Upper lobe of right lung (tissue), 1 donor: ENCODE measurements at regions not wholly inside any gene's neighbourhood (a gene's known extent, or its start where the extent isn't known, plus 50 kb on each side); places are given as distances from the start of the nearest gene placed in this dataset.

Source experiments
- ATAC-seq: fragments of 200-7000 bp; cut with Tn5 transposase; one replicate; pipeline ENCODE4 v1.9.1; 2020; ENCODE audit warnings: mild to moderate bottlenecking, moderate library complexity
- DNase-seq: peaks from one replicate; pipeline ENCODE4 v3.0.0-alpha.2; 2020
- H3K27ac ChIP-seq: fragments of 200-600 bp; one replicate; pipeline ENCODE4 v1.8.0; 2022
- H3K27me3 ChIP-seq: fragments of 200-600 bp; one replicate; pipeline ENCODE4 v1.8.0; 2022; ENCODE audit warnings: mild to moderate bottlenecking
- H3K36me3 ChIP-seq: fragments of 200-600 bp; one replicate; pipeline ENCODE4 v1.8.0; 2022
- H3K4me1 ChIP-seq: fragments of 200-600 bp; one replicate; pipeline ENCODE4 v1.8.0; 2022
- H3K4me3 ChIP-seq: fragments of 200-600 bp; one replicate; pipeline ENCODE4 v1.8.0; 2022; ENCODE audit warnings: mild to moderate bottlenecking
- H3K9me3 ChIP-seq: fragments of 200-600 bp; one replicate; pipeline ENCODE4 v1.8.0; 2022
- intact Hi-C: fragments of 100-400 bp; cut with DNase I; formaldehyde crosslinking; loops from one replicate; pipeline ENCODE4 v1.11.0; 2022
- TF ChIP-seq, protein P1 (sequence below): fragments of 200-600 bp; IDR thresholded peaks from one replicate; pipeline ENCODE4 v1.8.0; 2022; ENCODE audit warnings: antibody characterized with exemption
- donor health status: DM: no; HTN: yes; CAD: no; lungs with severe emphysema.

DNA sequence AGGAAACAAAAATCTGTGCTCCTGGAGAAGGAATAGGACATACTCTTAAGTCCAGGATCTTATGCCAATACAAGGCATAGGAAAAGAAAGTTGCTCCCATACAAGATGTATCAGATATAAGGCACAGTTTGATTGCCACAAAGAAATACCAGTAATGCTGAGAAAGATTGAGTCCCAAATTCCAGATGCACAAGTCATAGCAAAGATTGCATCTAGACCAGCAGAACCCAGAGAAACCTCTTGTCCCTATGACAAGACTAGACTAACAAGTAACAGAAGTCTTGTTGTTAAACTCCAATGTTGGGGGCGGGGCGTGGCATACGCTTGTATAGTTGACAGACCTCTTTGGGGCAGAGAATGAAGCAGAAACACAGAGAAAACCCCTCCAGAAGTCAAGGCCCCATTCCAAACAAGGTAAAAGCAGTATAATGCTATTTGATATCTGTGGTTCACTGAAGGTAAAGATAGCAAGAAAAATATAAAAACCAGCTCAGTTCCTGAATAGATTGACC lies 671.5 kb upstream of the GRIA3 start:
- H3K36me3 ChIP-seq, result no peaks in the 10 kb centered on the region
- TF ChIP-seq, protein P1, sequence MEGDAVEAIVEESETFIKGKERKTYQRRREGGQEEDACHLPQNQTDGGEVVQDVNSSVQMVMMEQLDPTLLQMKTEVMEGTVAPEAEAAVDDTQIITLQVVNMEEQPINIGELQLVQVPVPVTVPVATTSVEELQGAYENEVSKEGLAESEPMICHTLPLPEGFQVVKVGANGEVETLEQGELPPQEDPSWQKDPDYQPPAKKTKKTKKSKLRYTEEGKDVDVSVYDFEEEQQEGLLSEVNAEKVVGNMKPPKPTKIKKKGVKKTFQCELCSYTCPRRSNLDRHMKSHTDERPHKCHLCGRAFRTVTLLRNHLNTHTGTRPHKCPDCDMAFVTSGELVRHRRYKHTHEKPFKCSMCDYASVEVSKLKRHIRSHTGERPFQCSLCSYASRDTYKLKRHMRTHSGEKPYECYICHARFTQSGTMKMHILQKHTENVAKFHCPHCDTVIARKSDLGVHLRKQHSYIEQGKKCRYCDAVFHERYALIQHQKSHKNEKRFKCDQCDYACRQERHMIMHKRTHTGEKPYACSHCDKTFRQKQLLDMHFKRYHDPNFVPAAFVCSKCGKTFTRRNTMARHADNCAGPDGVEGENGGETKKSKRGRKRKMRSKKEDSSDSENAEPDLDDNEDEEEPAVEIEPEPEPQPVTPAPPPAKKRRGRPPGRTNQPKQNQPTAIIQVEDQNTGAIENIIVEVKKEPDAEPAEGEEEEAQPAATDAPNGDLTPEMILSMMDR, result no peak
- ATAC-seq (no peak), DNase-seq (no peak)
- no peaks in the 10 kb centered on the region for H3K27me3 ChIP-seq
- H3K9me3 ChIP-seq, result no peaks in the 10 kb centered on the region
- no peaks in the 10 kb centered on the region for H3K4me1 ChIP-seq
- H3K4me3 ChIP-seq, result no peak overlapping the region
- intact Hi-C loops, result no loop called here
- no peak overlapping the region for H3K27ac ChIP-seq

DNA sequence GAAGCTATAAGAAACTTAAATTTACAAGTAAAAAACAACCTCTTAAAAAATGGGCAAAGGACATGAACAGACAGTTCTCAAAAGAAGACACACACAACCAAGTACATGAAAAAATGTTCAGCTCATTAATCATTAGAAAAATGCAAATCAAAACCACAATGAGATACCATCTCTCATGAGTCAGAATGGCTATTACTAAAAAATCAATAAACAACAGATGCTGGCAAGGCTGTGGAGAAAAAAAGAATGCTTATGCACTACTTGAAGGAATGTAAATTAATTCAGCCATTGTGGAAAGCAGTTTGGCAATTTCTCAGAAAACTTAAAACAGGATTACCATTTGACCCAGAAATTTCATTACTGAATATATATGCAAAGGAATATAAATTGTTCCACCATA lies 666.3 kb upstream of the GRIA3 start:
- intact Hi-C loops, result no loop called here
- no peak for ATAC-seq
- H3K27me3 ChIP-seq, result no peaks in the 10 kb centered on the region
- TF ChIP-seq, protein P1, result no peak
- DNase-seq, result no peak
- H3K4me3 ChIP-seq, result no peak overlapping the region
- no peaks in the 10 kb centered on the region for H3K36me3 ChIP-seq
- no peak overlapping the region for H3K27ac ChIP-seq
- H3K9me3 ChIP-seq, result no peaks in the 10 kb centered on the region
- no peaks in the 10 kb centered on the region for H3K4me1 ChIP-seq

DNA sequence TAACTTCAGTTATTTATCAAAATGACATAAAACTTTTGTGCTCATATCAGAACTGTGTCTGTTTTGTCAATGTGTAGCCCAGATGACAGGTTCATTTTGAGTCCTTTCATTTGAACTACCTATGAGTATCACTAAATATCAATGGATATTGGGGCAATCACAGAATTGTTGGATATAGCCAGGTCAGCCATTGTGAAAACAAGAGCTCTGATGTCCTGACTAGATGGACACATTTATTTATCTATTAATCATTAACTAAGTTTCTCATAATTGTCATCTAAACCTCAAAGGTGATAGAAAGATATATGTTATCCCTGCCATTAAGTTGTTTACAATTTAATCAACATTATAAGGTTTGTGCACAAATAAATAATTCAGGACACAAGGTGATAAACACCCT lies 638.3 kb upstream of the GRIA3 start:
- no peak for DNase-seq
- Histone ChIP-seq H3K27me3 (no peaks in the 10 kb centered on the region), H3K36me3 (no peaks in the 10 kb centered on the region), H3K9me3 (no peaks in the 10 kb centered on the region), H3K27ac (no peak overlapping the region), H3K4me3 (no peak overlapping the region), H3K4me1 (no peaks in the 10 kb centered on the region)
- no peak for ATAC-seq
- intact Hi-C loops, result no loop called here
- TF ChIP-seq, protein P1, result no peak

DNA sequence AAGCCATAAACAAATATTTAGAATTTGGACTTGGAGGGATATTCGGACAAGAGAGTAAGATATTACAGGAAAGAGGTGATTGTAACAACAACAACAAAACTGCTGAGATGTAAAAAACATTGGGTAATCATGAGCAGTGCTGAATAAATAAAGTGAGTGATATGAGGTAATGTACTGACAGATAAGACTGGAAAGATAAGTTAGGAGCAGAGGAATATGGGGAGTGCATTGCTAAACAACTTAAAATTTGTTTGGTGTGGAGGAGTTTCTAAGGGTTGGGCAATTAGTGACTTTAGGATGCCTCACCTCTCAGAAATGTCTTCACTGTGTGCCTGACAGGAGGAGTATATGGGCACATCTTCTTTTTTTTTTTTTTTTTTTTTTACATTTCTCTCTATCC lies 637.8 kb upstream of the GRIA3 start:
- no peaks in the 10 kb centered on the region for H3K36me3 ChIP-seq
- no peak for DNase-seq
- TF ChIP-seq, protein P1, result no peak
- intact Hi-C loops, result no loop called here
- no peak overlapping the region for H3K27ac ChIP-seq
- no peaks in the 10 kb centered on the region for H3K9me3 ChIP-seq
- no peak overlapping the region for H3K4me3 ChIP-seq
- no peaks in the 10 kb centered on the region for H3K27me3 ChIP-seq
- H3K4me1 ChIP-seq, result no peaks in the 10 kb centered on the region
- ATAC-seq, result no peak

DNA sequence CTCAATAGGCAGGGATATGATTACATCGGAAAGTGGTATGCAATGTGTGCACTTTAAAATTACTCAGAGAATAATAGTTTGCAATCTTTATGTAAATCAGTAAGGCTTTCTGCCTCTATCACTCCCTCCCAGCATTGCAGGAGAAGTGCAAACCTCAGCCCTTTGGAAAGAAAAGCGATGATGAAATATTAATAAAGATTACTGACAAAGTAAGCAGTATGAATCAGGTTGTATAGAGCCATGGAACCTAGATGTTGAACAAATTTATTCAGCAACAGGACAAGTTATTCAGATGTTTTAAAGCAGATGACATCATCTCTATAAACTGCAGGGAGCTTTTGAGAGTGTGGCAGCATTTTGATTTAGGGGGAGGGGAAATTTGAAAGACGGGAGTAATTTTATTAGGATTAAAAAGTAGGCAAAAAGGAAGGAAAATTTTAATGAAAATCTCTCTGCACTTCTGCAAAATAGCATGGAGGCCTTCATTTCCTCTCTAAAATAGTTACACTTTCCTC lies 631.7 kb upstream of the GRIA3 start:
- Histone ChIP-seq H3K27me3 (no peaks in the 10 kb centered on the region), H3K4me3 (no peak overlapping the region), H3K36me3 (no peaks in the 10 kb centered on the region), H3K27ac (no peak overlapping the region), H3K9me3 (no peaks in the 10 kb centered on the region), H3K4me1 (no peaks in the 10 kb centered on the region)
- TF ChIP-seq, protein P1, result no peak
- no peak for ATAC-seq
- DNase-seq, result no peak
- intact Hi-C loops, result no loop called here

DNA sequence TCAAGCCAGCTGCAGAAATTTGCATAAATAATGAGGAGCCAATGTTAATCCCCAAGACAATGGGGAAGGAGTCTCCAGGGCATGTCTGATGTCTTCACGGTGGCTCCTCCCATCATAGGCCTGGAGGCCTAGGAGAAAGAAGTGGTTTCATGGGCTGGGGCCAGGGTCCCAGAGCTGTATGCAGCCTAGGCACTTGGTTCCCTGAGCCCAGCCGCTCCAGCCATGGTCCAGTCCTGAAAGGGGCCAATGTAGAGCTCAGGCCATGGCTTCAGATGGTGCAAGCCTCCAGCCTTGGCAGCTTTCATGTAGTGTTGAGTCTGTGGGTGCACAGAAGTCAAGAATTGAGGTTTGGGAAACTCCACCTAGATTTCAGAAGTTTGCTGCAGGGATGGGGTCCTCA lies 628.2 kb upstream of the GRIA3 start:
- ATAC-seq (no peak), DNase-seq (no peak)
- Histone ChIP-seq H3K36me3 (no peaks in the 10 kb centered on the region), H3K4me3 (no peak overlapping the region), H3K4me1 (no peaks in the 10 kb centered on the region), H3K27ac (no peak overlapping the region), H3K9me3 (no peaks in the 10 kb centered on the region), H3K27me3 (no peaks in the 10 kb centered on the region)
- TF ChIP-seq, protein P1, result no peak
- intact Hi-C loops, result no loop called here
